ENCODE measurements at regions not wholly inside any gene's neighbourhood (a gene's known extent, or its start where the extent isn't known, plus 50 kb on each side); places are given as distances from the start of the nearest gene placed in this dataset.

- Mint-ChIP-seq H3K9me3 (peaks cover 6% of the 10 kb centered on the region), H3K27ac (no peak overlapping the region), H3K36me3 (ENCODE audit: low read depth) (no peaks in the 10 kb centered on the region), H3K27me3 (no peaks in the 10 kb centered on the region), H3K4me3 (no peak overlapping the region), H3K4me1 (ENCODE audit: low read depth) (no peaks in the 10 kb centered on the region)
- ChIA-PET CTCF (no interaction called here), POLR2A (no interaction called here)
- TF ChIP-seq, protein P1, sequence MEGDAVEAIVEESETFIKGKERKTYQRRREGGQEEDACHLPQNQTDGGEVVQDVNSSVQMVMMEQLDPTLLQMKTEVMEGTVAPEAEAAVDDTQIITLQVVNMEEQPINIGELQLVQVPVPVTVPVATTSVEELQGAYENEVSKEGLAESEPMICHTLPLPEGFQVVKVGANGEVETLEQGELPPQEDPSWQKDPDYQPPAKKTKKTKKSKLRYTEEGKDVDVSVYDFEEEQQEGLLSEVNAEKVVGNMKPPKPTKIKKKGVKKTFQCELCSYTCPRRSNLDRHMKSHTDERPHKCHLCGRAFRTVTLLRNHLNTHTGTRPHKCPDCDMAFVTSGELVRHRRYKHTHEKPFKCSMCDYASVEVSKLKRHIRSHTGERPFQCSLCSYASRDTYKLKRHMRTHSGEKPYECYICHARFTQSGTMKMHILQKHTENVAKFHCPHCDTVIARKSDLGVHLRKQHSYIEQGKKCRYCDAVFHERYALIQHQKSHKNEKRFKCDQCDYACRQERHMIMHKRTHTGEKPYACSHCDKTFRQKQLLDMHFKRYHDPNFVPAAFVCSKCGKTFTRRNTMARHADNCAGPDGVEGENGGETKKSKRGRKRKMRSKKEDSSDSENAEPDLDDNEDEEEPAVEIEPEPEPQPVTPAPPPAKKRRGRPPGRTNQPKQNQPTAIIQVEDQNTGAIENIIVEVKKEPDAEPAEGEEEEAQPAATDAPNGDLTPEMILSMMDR (IDR thresholded peaks at IDR 0.05) = no peak
- DNase-seq (no peak), ATAC-seq (no peak)
- intact Hi-C loops (cut with micrococcal nuclease) = no loop called here
Measured at GRCh38 chr7:10315881-10316280, 657.8 kb upstream of the PHF14 start.

- DNase-seq = no peak
- Mint-ChIP-seq H3K9me3 (peaks cover 6% of the 10 kb centered on the region), H3K27me3 (no peaks in the 10 kb centered on the region), H3K4me1 (ENCODE audit: low read depth) (no peaks in the 10 kb centered on the region), H3K27ac (no peak overlapping the region), H3K4me3 (no peak overlapping the region), H3K36me3 (ENCODE audit: low read depth) (no peaks in the 10 kb centered on the region)
- CTCF ChIA-PET = no interaction called here
- TF ChIP-seq, protein P1 (IDR thresholded peaks at IDR 0.05) = no peak
- intact Hi-C loops (cut with micrococcal nuclease) = no loop called here
- ATAC-seq = no peak
- POLR2A ChIA-PET = no interaction called here
Measured at GRCh38 chr7:10316488-10316887, 657.2 kb upstream of the PHF14 start.

GRCh38 chr7:10325395-10325794 lies 648.3 kb upstream of the PHF14 start:
- no peak overlapping the region for H3K27ac Mint-ChIP-seq
- ChIA-PET POLR2A (no interaction called here), CTCF (no interaction called here)
- ATAC-seq (no peak), DNase-seq (no peak)
- TF ChIP-seq, protein P1 (IDR thresholded peaks at IDR 0.05) = no peak
- no peak overlapping the region for H3K4me3 Mint-ChIP-seq
- H3K9me3 Mint-ChIP-seq = no peaks in the 10 kb centered on the region
- intact Hi-C loops (cut with micrococcal nuclease) = no loop called here
- H3K36me3 Mint-ChIP-seq (ENCODE audit: low read depth) = no peaks in the 10 kb centered on the region
- no peaks in the 10 kb centered on the region for H3K27me3 Mint-ChIP-seq
- no peaks in the 10 kb centered on the region for H3K4me1 Mint-ChIP-seq (ENCODE audit: low read depth)

DNA sequence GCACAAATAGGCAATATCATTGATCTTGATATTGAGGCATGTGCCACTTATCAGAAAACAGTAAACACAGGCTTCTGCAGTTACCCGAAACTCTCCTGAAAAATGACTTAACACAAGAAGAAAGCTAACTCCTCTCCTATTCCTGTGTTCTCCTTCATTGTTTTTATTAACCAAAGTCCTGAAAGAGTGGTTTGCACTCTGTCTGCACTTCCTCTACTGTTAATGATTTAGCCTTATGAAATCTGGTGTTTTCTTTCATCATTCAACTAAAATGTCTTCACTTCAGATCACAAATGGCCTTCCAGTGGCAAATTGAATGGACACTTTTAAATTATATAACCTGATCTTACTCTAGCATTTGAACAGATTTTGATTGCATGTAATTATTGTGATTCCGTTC lies 630.6 kb upstream of the PHF14 start:
- TF ChIP-seq, protein P1 (IDR thresholded peaks at IDR 0.05) = no peak
- no peaks in the 10 kb centered on the region for H3K4me1 Mint-ChIP-seq (ENCODE audit: low read depth)
- CTCF ChIA-PET = no interaction called here
- POLR2A ChIA-PET = no interaction called here
- intact Hi-C loops (cut with micrococcal nuclease) = no loop called here
- no peaks in the 10 kb centered on the region for H3K27me3 Mint-ChIP-seq
- ATAC-seq (no peak), DNase-seq (no peak)
- H3K4me3 Mint-ChIP-seq = no peak overlapping the region
- no peaks in the 10 kb centered on the region for H3K36me3 Mint-ChIP-seq (ENCODE audit: low read depth)
- peaks cover 1% of the 10 kb centered on the region for H3K9me3 Mint-ChIP-seq
- H3K27ac Mint-ChIP-seq = no peak overlapping the region

DNA sequence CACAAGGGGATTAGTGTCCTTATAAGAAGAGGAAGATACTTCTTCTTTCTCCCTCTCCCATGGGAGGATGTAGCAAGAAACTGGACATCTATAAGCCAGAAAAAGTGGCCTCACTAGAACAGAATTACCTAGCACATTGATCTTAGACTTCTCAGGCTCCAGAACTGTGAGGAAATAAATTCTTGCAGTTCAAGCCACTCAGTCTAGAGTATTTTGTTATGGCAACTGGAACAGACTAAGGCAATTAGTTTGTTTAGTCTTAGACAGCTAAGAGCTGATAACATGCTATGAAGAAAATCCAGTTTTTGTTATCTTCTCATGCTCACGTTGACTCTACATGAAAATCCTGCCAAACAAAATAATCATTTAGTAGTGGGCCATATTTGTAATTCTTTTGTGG lies 627.6 kb upstream of the PHF14 start:
- DNase-seq = no peak
- no peak for ATAC-seq
- POLR2A ChIA-PET = no interaction called here
- Mint-ChIP-seq H3K36me3 (ENCODE audit: low read depth) (no peaks in the 10 kb centered on the region), H3K4me3 (no peak overlapping the region), H3K27me3 (no peaks in the 10 kb centered on the region), H3K27ac (no peak overlapping the region), H3K9me3 (no peaks in the 10 kb centered on the region), H3K4me1 (ENCODE audit: low read depth) (no peaks in the 10 kb centered on the region)
- TF ChIP-seq, protein P1 (IDR thresholded peaks at IDR 0.05) = no peak
- CTCF ChIA-PET = no interaction called here
- intact Hi-C loops (cut with micrococcal nuclease) = no loop called here
